ENCODE measurements at regions not wholly inside any gene's neighbourhood (a gene's known extent, or its start where the extent isn't known, plus 50 kb on each side); places are given as distances from the start of the nearest gene placed in this dataset.

GRCh38 chr12:98379106-98379505 lies 136.3 kb upstream of the TMPO start:
- Histone ChIP-seq H3K79me2 (ENCODE audit: control insufficient read depth, insufficient read depth, low read length) (no peaks in the 10 kb centered on the region), H3K4me1 (ENCODE audit: control insufficient read depth in 2 of 2, insufficient read depth in 2 of 2, low read length in 2 of 2) (no peaks in the 10 kb centered on the region), H3K9me3 (ENCODE audit: control extremely low read depth in 1 of 3, control insufficient read depth in 2 of 3, insufficient read depth in 1 of 3, low read length in 2 of 3) (no peaks in the 10 kb centered on the region), H3K36me3 (replicated peaks in 1 of 2; ENCODE audit: control extremely low read depth in 1 of 2, control insufficient read depth in 1 of 2, extremely low read depth in 1 of 2, insufficient read depth in 2 of 2, low read length in 1 of 2) (no peaks in the 10 kb centered on the region), H3K27me3 (replicated peaks in 1 of 4; ENCODE audit: control extremely low read depth in 1 of 4, control insufficient read depth in 3 of 4, insufficient read depth in 4 of 4, low read length in 3 of 4) (peaks cover 0 to 2% (median under 1%) of the 10 kb centered on the region in 4 experiments), H4K20me1 (ENCODE audit: control insufficient read depth, insufficient read depth, low read length, poor library complexity, severe bottlenecking) (no peaks in the 10 kb centered on the region), H3K9ac (ENCODE audit: low read length) (no peak overlapping the region), H3K27ac (ENCODE audit: low read length in 2 of 2) (no peak overlapping the region), H3K4me2 (replicated peaks; ENCODE audit: low read depth, low read length, poor library complexity, severe bottlenecking) (no peak overlapping the region), H2AFZ (ENCODE audit: insufficient read depth, low read depth, low read length, poor library complexity, severe bottlenecking) (no peak overlapping the region), H3K4me3 (ENCODE audit: control extremely low read depth in 1 of 5, extremely low read depth in 1 of 5, insufficient read depth in 1 of 5, low read depth in 2 of 5, low read length in 4 of 5) (no peak overlapping the region)
- TF ChIP-seq EZH2 (IDR thresholded peaks at IDR 0.05; ENCODE audit: borderline replicate concordance, insufficient read depth, low read depth, low read length, poor library complexity, severe bottlenecking): no peak
- H3K4me3 Mint-ChIP-seq: no peak overlapping the region
- peaks cover 34% of the 10 kb centered on the region for H3K27me3 Mint-ChIP-seq
- CTCF ChIA-PET: interaction anchor here (1.4 kb wide), 1 partner anchor 18 kb away, joined by 3 read pairs; no protein-coding TSS in a partner anchor
- no peak overlapping the region for H3K27ac Mint-ChIP-seq
- intact Hi-C loops (cut with micrococcal nuclease): no loop called here
- WGBS (ENCODE audit: insufficient coverage): no CpG with 5 or more reads among the region's 1 CpG
- no peak for ATAC-seq (ENCODE audit: low read depth)
- H3K4me1 Mint-ChIP-seq: no peaks in the 10 kb centered on the region
- H3K9me3 Mint-ChIP-seq (ENCODE audit: insufficient read depth): no peaks in the 10 kb centered on the region
- POLR2A ChIA-PET: no interaction called here
- DNase-seq: no peak

- no peaks in the 10 kb centered on the region for H3K27me3 ChIP-seq (replicated peaks in 1 of 4; ENCODE audit: control extremely low read depth in 1 of 4, control insufficient read depth in 3 of 4, insufficient read depth in 4 of 4, low read length in 3 of 4)
- no peaks in the 10 kb centered on the region for H3K4me1 ChIP-seq (ENCODE audit: control insufficient read depth in 2 of 2, insufficient read depth in 2 of 2, low read length in 2 of 2)
- H3K9me3 ChIP-seq (ENCODE audit: control extremely low read depth in 1 of 3, control insufficient read depth in 2 of 3, insufficient read depth in 1 of 3, low read length in 2 of 3): no peaks in the 10 kb centered on the region
- H3K4me2 ChIP-seq (replicated peaks; ENCODE audit: low read depth, low read length, poor library complexity, severe bottlenecking): no peak overlapping the region
- Mint-ChIP-seq H3K4me1 (no peaks in the 10 kb centered on the region), H3K4me3 (no peak overlapping the region), H3K27me3 (peaks cover 12% of the 10 kb centered on the region), H3K9me3 (ENCODE audit: insufficient read depth) (no peaks in the 10 kb centered on the region), H3K27ac (no peak overlapping the region)
- CTCF ChIA-PET: interaction anchor here (1.2 kb wide), 1 partner anchor 11 kb away, joined by 4 read pairs; no protein-coding TSS in a partner anchor
- WGBS (ENCODE audit: insufficient coverage): no CpG with 5 or more reads among the region's 1 CpG
- TF ChIP-seq EZH2 (IDR thresholded peaks at IDR 0.05; ENCODE audit: borderline replicate concordance, insufficient read depth, low read depth, low read length, poor library complexity, severe bottlenecking) (no peak), CTCF (IDR thresholded peaks at IDR 0.05) (no peak)
- DNase-seq (no peak), ATAC-seq (ENCODE audit: low read depth) (no peak)
- no peak overlapping the region for H3K9ac ChIP-seq (ENCODE audit: low read length)
- POLR2A ChIA-PET: no interaction called here
- no peaks in the 10 kb centered on the region for H3K79me2 ChIP-seq (ENCODE audit: control insufficient read depth, insufficient read depth, low read length)
- no peaks in the 10 kb centered on the region for H4K20me1 ChIP-seq (ENCODE audit: control insufficient read depth, insufficient read depth, low read length, poor library complexity, severe bottlenecking)
- H2AFZ ChIP-seq (ENCODE audit: insufficient read depth, low read depth, low read length, poor library complexity, severe bottlenecking): no peak overlapping the region
- no peaks in the 10 kb centered on the region for H3K36me3 ChIP-seq (replicated peaks in 1 of 2; ENCODE audit: control extremely low read depth in 1 of 2, control insufficient read depth in 1 of 2, extremely low read depth in 1 of 2, insufficient read depth in 2 of 2, low read length in 1 of 2)
- intact Hi-C loops (cut with micrococcal nuclease): no loop called here
- H3K27ac ChIP-seq (ENCODE audit: low read length in 2 of 2): no peak overlapping the region
- no peak overlapping the region for H3K4me3 ChIP-seq (ENCODE audit: control extremely low read depth in 1 of 5, extremely low read depth in 1 of 5, insufficient read depth in 1 of 5, low read depth in 2 of 5, low read length in 4 of 5)
These were observed 129.7 kb upstream of the TMPO start for GRCh38 chr12:98385641-98386040.
